ENCODE measurements at regions not wholly inside any gene's neighbourhood (a gene's known extent, or its start where the extent isn't known, plus 50 kb on each side); places are given as distances from the start of the nearest gene placed in this dataset.

- TF ChIP-seq CTCF (IDR thresholded peaks at IDR 0.05 in 4 of 5, conservative IDR thresholded peaks at IDR 0.05 in 1 of 5) = no peak
- TF ChIP-seq POLR2A (IDR thresholded peaks at IDR 0.05) = peak in 1 of 2 donors; percentile 44
Observed at GRCh38 chr2:43102366-43103092, 123.9 kb downstream of the ZFP36L2 start.

All from gastrocnemius medialis (tissue), 4 donors.